Astrocyte (in vitro differentiated cells and primary cell): ENCODE measurements at regions not wholly inside any gene's neighbourhood (a gene's known extent, or its start where the extent isn't known, plus 50 kb on each side); places are given as distances from the start of the nearest gene placed in this dataset.

Source experiments
- DNase-seq: peaks from one replicate; pipeline ENCODE4 v3.0.0-alpha.2; 2010; ENCODE audit warnings: low read depth
- FAIRE-seq: peaks from 2 replicates; lab custom pipeline; 2011; peaks lifted over from hg19 to GRCh38; lab: Jason Lieb, UNC
- H2AFZ ChIP-seq: 2 replicates; pipeline ENCODE4 v1.6.0; 2012; ENCODE audit warnings: low read depth, low read length, inconsistent platforms
- H3K27ac ChIP-seq: 2 replicates; pipeline ENCODE4 v1.5.1; 2011; ENCODE audit warnings: low read depth, low read length, inconsistent platforms
- H3K27me3 ChIP-seq: 2 replicates; pipeline ENCODE4 v1.6.0; 2011; ENCODE audit warnings: low read length, inconsistent platforms; ENCODE audit not compliant: insufficient read depth
- H3K36me3 ChIP-seq: 2 replicates; pipeline ENCODE4 v1.5.1; 2011; ENCODE audit warnings: low read length, inconsistent platforms; ENCODE audit not compliant: insufficient read depth
- H3K4me1 ChIP-seq: 2 replicates; pipeline ENCODE4 v1.5.1; 2011; ENCODE audit warnings: low read length, inconsistent platforms; ENCODE audit not compliant: insufficient read depth
- H3K4me2 ChIP-seq: 2 replicates; pipeline ENCODE4 v1.6.0; 2012; ENCODE audit warnings: low read length, inconsistent platforms
- H3K4me3 ChIP-seq: 2 replicates; pipeline ENCODE4 v1.5.1; 2011; ENCODE audit warnings: low read depth, mild to moderate bottlenecking, low read length, inconsistent platforms; ENCODE audit not compliant: insufficient read depth
- H3K79me2 ChIP-seq: 2 replicates; pipeline ENCODE4 v1.6.0; 2012; ENCODE audit warnings: mild to moderate bottlenecking, low read length, inconsistent platforms; ENCODE audit not compliant: insufficient read depth
- H3K9ac ChIP-seq: 2 replicates; pipeline ENCODE4 v1.6.0; 2012; ENCODE audit warnings: mild to moderate bottlenecking, low read length, inconsistent platforms
- H3K9me3 ChIP-seq: 2 replicates; pipeline ENCODE4 v1.5.1; 2012; ENCODE audit warnings: low read depth, mild to moderate bottlenecking, low read length, inconsistent platforms; ENCODE audit not compliant: insufficient read depth
- H4K20me1 ChIP-seq: 2 replicates; pipeline ENCODE4 v1.6.0; 2012; ENCODE audit warnings: low read length, inconsistent platforms; ENCODE audit not compliant: insufficient read depth
- H3K27ac Mint-ChIP-seq: one replicate; pipeline ENCODE4 v1.8.0; 2021; ENCODE audit warnings: mild to moderate bottlenecking, mixed read lengths; ENCODE audit not compliant: unreplicated experiment
- H3K27me3 Mint-ChIP-seq: one replicate; pipeline ENCODE4 v1.8.0; 2021; ENCODE audit warnings: low read depth, mixed read lengths; ENCODE audit not compliant: unreplicated experiment
- H3K36me3 Mint-ChIP-seq: one replicate; pipeline ENCODE4 v1.8.0; 2021; ENCODE audit warnings: low read depth, mixed read lengths; ENCODE audit not compliant: unreplicated experiment
- H3K4me1 Mint-ChIP-seq: one replicate; pipeline ENCODE4 v1.8.0; 2021; ENCODE audit warnings: low read depth, mixed read lengths; ENCODE audit not compliant: unreplicated experiment
- H3K4me3 Mint-ChIP-seq: one replicate; pipeline ENCODE4 v1.8.0; 2021; ENCODE audit warnings: mild to moderate bottlenecking, moderate library complexity, mixed read lengths; ENCODE audit not compliant: unreplicated experiment
- H3K9me3 Mint-ChIP-seq: one replicate; pipeline ENCODE4 v1.8.0; 2021; ENCODE audit warnings: mild to moderate bottlenecking, mixed read lengths; ENCODE audit not compliant: unreplicated experiment
- CTCF ChIP-seq: IDR thresholded peaks from 2 replicates; pipeline ENCODE4 v1.5.1; 2011; ENCODE audit warnings: low read depth, mild to moderate bottlenecking, inconsistent platforms, low read length, moderate library complexity; ENCODE audit not compliant: insufficient read depth
- EZH2 ChIP-seq: IDR thresholded peaks from 2 replicates; pipeline ENCODE4 v1.6.1; 2012; ENCODE audit warnings: mild to moderate bottlenecking, low read length, inconsistent platforms; ENCODE audit not compliant: insufficient read depth

- Mint-ChIP-seq H3K9me3 (no peaks in the 10 kb centered on the region), H3K27me3 (no peaks in the 10 kb centered on the region), H3K36me3 (no peaks in the 10 kb centered on the region), H3K4me1 (peaks cover 14% of the 10 kb centered on the region), H3K27ac (no peak overlapping the region), H3K4me3 (no peak overlapping the region)
- no peak for DNase-seq
- H4K20me1 ChIP-seq, result no peaks in the 10 kb centered on the region
- no peak overlapping the region for H3K4me3 ChIP-seq
- peaks cover 8% of the 10 kb centered on the region for H3K4me1 ChIP-seq
- H3K4me2 ChIP-seq, result no peak overlapping the region
- no peak for FAIRE-seq
- H3K27ac ChIP-seq, result no peak overlapping the region
- no peak overlapping the region for H2AFZ ChIP-seq
- no peaks in the 10 kb centered on the region for H3K36me3 ChIP-seq
- H3K9ac ChIP-seq, result no peak overlapping the region
- H3K79me2 ChIP-seq, result no peaks in the 10 kb centered on the region
- H3K27me3 ChIP-seq, result no peaks in the 10 kb centered on the region
- TF ChIP-seq CTCF (no peak), EZH2 (no peak)
- H3K9me3 ChIP-seq, result no peaks in the 10 kb centered on the region
Measured at GRCh38 chr14:66121859-66122258, 364.3 kb upstream of the CCDC196 start.

GRCh38 chr14:66129224-66129623, 356.9 kb upstream of the CCDC196 start:
- H3K27ac ChIP-seq, result no peak overlapping the region
- H3K9me3 Mint-ChIP-seq, result no peaks in the 10 kb centered on the region
- H3K27me3 ChIP-seq, result no peaks in the 10 kb centered on the region
- peaks cover 3% of the 10 kb centered on the region for H3K27me3 Mint-ChIP-seq
- no peak for DNase-seq
- no peak overlapping the region for H3K9ac ChIP-seq
- H4K20me1 ChIP-seq, result no peaks in the 10 kb centered on the region
- H3K9me3 ChIP-seq, result no peaks in the 10 kb centered on the region
- no peak overlapping the region for H3K4me3 Mint-ChIP-seq
- no peak overlapping the region for H3K4me2 ChIP-seq
- H3K36me3 Mint-ChIP-seq, result no peaks in the 10 kb centered on the region
- H3K4me1 Mint-ChIP-seq, result no peaks in the 10 kb centered on the region
- no peak for TF ChIP-seq CTCF
- no peak for TF ChIP-seq EZH2
- H3K27ac Mint-ChIP-seq, result no peak overlapping the region
- H3K79me2 ChIP-seq, result no peaks in the 10 kb centered on the region
- H3K36me3 ChIP-seq, result no peaks in the 10 kb centered on the region
- no peak overlapping the region for H2AFZ ChIP-seq
- H3K4me3 ChIP-seq, result no peak overlapping the region
- no peak for FAIRE-seq
- no peaks in the 10 kb centered on the region for H3K4me1 ChIP-seq

GRCh38 chr14:66131111-66131510, 355.1 kb upstream of the CCDC196 start:
- Mint-ChIP-seq H3K9me3 (no peaks in the 10 kb centered on the region), H3K27me3 (peaks cover 3% of the 10 kb centered on the region), H3K4me1 (no peaks in the 10 kb centered on the region), H3K36me3 (no peaks in the 10 kb centered on the region), H3K27ac (no peak overlapping the region), H3K4me3 (no peak overlapping the region)
- no peak overlapping the region for H3K9ac ChIP-seq
- H3K4me3 ChIP-seq, result no peak overlapping the region
- H4K20me1 ChIP-seq, result no peaks in the 10 kb centered on the region
- no peaks in the 10 kb centered on the region for H3K4me1 ChIP-seq
- no peaks in the 10 kb centered on the region for H3K27me3 ChIP-seq
- no peaks in the 10 kb centered on the region for H3K36me3 ChIP-seq
- no peak for FAIRE-seq
- no peak overlapping the region for H3K27ac ChIP-seq
- DNase-seq, result no peak
- no peak overlapping the region for H3K4me2 ChIP-seq
- H3K9me3 ChIP-seq, result no peaks in the 10 kb centered on the region
- H2AFZ ChIP-seq, result no peak overlapping the region
- TF ChIP-seq EZH2 (no peak), CTCF (no peak)
- no peaks in the 10 kb centered on the region for H3K79me2 ChIP-seq
